Ovary (tissue), 7 donors: ENCODE measurements at regions not wholly inside any gene's neighbourhood (a gene's known extent, or its start where the extent isn't known, plus 50 kb on each side); places are given as distances from the start of the nearest gene placed in this dataset.

Source experiments
- DNase-seq, 5 donors: peaks; one replicate each; pipeline ENCODE4 v3.0.0-alpha.2; 2019 to 2020
- H3K27ac ChIP-seq, 2 donors: fragments of 200-600 bp; one replicate each; pipeline versions ENCODE4 v1.5.1 to v1.8.0; 2019 to 2022
- H3K27me3 ChIP-seq: fragments of 200-600 bp; one replicate; pipeline ENCODE4 v1.8.0; 2022
- H3K36me3 ChIP-seq: fragments of 200-600 bp; sonication (generic); one replicate; pipeline ENCODE4 v1.5.1; 2019
- H3K4me1 ChIP-seq: one replicate; pipeline ENCODE4 v1.8.1; 2013; ENCODE audit warnings: mild to moderate bottlenecking, moderate library complexity; ENCODE audit not compliant: insufficient read depth
- H3K4me3 ChIP-seq: fragments of 200-600 bp; sonication (generic); one replicate; pipeline ENCODE4 v1.5.1; 2017
- H3K9me3 ChIP-seq, 2 donors: fragments of 200-600 bp in 1 of 2; sonication (generic) in 1 of 2; one replicate each; pipeline versions ENCODE4 v1.5.1 to v1.8.1; 2013 to 2019; ENCODE audit warnings: mild to moderate bottlenecking in 1 of 2, moderate library complexity in 1 of 2
- EP300 ChIP-seq: sonication (generic); formaldehyde crosslinking; IDR thresholded peaks from one replicate; pipeline ENCODE4 v1.6.1; 2017; ENCODE audit warnings: antibody characterized with exemption
- POLR2A ChIP-seq: fragments of 450-650 bp; IDR thresholded peaks from one replicate; pipeline ENCODE4 v1.6.1; 2017; ENCODE audit warnings: antibody characterized with exemption, mild to moderate bottlenecking, moderate library complexity
- WGBS, 3 donors: extraction: QIAGEN DNeasy Blood & Tissue Kit in 1 of 3; methylation state at CpG; one replicate each; pipeline versions ENCODE4 v1.1.5 to v1.1.7; 2013 to 2017; 5-methylcytosine and 5-hydroxymethylcytosine counted together
- intact Hi-C, 4 donors: fragments of 100-400 bp; cut with DNase I; formaldehyde crosslinking; loops; one replicate each; pipeline versions ENCODE4 v1.11.0 to v1.15.1; 2022 to 2023
- TF ChIP-seq, protein P1 (sequence below), 3 donors: fragments of 450-650 bp in 2 of 3; fragments of 200-600 bp in 1 of 3; IDR thresholded peaks; one replicate each; pipeline versions ENCODE4 v1.5.1 to v1.8.0; 2016 to 2022; ENCODE audit warnings: antibody characterized with exemption in 3 of 3, mild to moderate bottlenecking in 1 of 3
- donor health status: DM: no; HTN: no; CAD: no; lungs with moderate emphysema.
- donor health status: DM: no; HTN: no; CAD: no.
- donor health status: Bipolar disorder and iron deficiency.
- donor health status: DM: no; HTN: no; CAD: no.
- donor health status: DM: yes; HTN: yes; CAD: no.

DNA sequence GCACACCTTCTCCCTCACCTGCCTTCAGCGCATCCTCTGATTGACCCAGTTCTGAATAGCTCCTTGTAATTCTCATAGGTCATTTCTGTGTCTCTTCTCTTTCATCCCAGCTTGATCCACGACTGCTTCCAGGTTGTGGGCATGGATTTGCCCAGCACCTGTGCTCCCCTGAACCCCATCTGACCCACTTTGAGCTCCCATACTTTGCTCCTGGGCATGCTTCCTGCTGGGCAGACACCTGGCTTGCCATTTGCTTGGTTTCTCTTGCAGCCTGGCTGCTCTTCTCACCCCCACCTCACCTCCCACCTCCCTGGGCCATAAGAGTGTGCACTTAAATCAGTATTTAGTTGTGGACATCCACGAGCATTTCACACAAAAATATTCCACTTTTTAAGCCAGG is 635.5 kb downstream of the TBL1XR1 start:
- WGBS, 3 donors, result 60 to 68% (median 67%) methylated on average over 3 of the region's 3 CpGs
- no peaks in the 10 kb centered on the region for H3K4me1 ChIP-seq
- H3K4me3 ChIP-seq, result no peak overlapping the region
- no peak for TF ChIP-seq EP300
- TF ChIP-seq POLR2A, result no peak
- TF ChIP-seq, protein P1, sequence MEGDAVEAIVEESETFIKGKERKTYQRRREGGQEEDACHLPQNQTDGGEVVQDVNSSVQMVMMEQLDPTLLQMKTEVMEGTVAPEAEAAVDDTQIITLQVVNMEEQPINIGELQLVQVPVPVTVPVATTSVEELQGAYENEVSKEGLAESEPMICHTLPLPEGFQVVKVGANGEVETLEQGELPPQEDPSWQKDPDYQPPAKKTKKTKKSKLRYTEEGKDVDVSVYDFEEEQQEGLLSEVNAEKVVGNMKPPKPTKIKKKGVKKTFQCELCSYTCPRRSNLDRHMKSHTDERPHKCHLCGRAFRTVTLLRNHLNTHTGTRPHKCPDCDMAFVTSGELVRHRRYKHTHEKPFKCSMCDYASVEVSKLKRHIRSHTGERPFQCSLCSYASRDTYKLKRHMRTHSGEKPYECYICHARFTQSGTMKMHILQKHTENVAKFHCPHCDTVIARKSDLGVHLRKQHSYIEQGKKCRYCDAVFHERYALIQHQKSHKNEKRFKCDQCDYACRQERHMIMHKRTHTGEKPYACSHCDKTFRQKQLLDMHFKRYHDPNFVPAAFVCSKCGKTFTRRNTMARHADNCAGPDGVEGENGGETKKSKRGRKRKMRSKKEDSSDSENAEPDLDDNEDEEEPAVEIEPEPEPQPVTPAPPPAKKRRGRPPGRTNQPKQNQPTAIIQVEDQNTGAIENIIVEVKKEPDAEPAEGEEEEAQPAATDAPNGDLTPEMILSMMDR (IDR thresholded peaks at IDR 0.05), result no peak
- H3K36me3 ChIP-seq, result no peaks in the 10 kb centered on the region
- intact Hi-C loops, result no loop called here
- no peaks in the 10 kb centered on the region for H3K27me3 ChIP-seq
- no peak for DNase-seq
- no peaks in the 10 kb centered on the region for H3K9me3 ChIP-seq
- H3K27ac ChIP-seq, result no peak overlapping the region

DNA sequence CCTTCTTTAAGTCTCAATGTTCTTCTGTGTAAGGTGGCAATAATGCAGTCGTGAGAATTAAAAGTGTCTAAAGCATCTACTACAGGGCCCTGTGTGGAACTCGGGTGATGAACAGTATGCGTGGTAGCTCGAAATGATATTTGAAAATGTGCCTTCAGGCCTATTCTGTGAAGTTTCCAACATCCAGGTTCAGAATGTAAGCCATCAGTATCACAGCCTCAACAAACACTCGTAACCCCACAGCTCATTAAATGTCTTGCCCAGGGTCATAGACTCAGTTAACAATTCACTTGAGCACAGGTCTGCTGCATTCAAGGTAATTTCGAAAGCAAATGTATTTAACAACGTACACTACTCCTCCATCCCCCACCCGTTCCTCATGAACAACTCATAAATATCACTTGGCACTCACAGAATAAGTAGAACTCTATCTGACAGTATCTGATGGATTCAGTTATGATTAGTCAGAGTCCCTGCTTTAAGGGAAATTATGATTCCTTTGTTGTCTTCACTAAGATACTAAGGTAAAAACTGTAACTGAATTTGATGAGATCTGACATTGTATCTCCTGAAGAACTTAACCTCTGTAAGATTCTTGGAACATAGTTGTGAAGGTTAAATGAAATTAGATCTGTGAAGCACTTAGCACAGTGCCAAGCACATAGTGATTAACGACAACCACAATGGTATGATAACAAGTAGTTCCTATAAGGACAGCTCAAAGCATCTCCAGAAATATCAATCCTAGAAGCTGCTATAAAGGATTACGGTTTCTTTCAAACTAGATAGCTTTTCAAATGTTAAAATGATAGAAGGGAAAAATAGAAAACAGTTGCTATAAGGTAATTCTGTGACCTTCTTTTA is 642.3 kb downstream of the TBL1XR1 start:
- no peak for DNase-seq
- intact Hi-C loops, result no loop called here
- 77 to 84% (median 79%) methylated on average over 10 of the region's 10 CpGs for WGBS, 3 donors
- H3K9me3 ChIP-seq, result no peaks in the 10 kb centered on the region
- no peak overlapping the region for H3K27ac ChIP-seq
- H3K27me3 ChIP-seq, result no peaks in the 10 kb centered on the region
- H3K36me3 ChIP-seq, result no peaks in the 10 kb centered on the region
- no peaks in the 10 kb centered on the region for H3K4me1 ChIP-seq
- H3K4me3 ChIP-seq, result no peak overlapping the region
- TF ChIP-seq EP300, result no peak
- no peak for TF ChIP-seq POLR2A
- TF ChIP-seq, protein P1 (IDR thresholded peaks at IDR 0.05), result no peak

DNA sequence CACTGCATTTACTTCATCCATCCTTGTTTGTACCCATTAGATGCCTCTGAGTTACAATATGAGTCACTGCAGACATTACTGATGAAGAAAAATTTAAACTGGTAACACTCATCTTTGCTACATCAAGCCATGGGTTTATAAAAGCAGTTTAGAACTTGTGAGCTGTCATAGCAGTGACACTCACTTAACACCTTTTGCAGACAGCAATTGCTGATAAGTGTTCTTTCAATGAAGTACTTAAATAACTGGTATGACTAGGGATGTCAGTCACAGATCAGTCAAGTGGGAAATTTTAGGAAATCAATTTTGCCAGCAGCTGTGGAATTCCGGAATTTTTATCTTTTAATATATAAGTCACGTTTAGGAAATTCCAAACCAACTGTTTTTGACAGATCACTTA is 643.0 kb downstream of the TBL1XR1 start:
- 71 to 81% (median 74%) methylated on average over 2 of the region's 2 CpGs for WGBS, 3 donors
- intact Hi-C loops, result no loop called here
- Histone ChIP-seq H3K36me3 (no peaks in the 10 kb centered on the region), H3K4me3 (no peak overlapping the region), H3K27ac (no peak overlapping the region), H3K9me3 (no peaks in the 10 kb centered on the region), H3K4me1 (no peaks in the 10 kb centered on the region), H3K27me3 (no peaks in the 10 kb centered on the region)
- TF ChIP-seq EP300, result no peak
- no peak for TF ChIP-seq POLR2A
- TF ChIP-seq, protein P1 (IDR thresholded peaks at IDR 0.05), result no peak
- DNase-seq, result no peak

DNA sequence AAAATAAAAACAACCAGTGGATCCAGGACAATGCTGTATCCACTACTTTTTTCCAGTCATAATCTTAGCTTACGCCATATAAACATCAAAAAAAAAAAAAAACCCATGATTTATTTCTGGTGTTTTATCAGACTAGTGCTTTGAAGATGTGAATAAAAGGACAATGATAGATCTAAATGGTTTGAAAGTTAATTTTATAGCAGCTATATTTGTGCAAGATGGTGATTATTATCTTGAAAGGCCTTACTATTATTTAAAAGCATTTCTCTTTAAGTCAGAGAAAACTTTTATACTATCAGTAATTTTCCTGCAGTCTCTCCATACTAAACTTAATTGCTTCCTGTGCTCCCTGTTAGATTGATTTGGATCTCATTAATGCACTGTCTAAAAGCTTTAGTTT is 670.3 kb downstream of the TBL1XR1 start:
- no peaks in the 10 kb centered on the region for H3K27me3 ChIP-seq
- 67 to 75% (median 67%) methylated on average over 1 of the region's 1 CpG for WGBS, 3 donors
- intact Hi-C loops, result no loop called here
- no peak for DNase-seq
- H3K36me3 ChIP-seq, result no peaks in the 10 kb centered on the region
- no peak overlapping the region for H3K4me3 ChIP-seq
- H3K4me1 ChIP-seq, result no peaks in the 10 kb centered on the region
- no peak overlapping the region for H3K27ac ChIP-seq
- TF ChIP-seq POLR2A (no peak), EP300 (no peak)
- H3K9me3 ChIP-seq, result no peaks in the 10 kb centered on the region

DNA sequence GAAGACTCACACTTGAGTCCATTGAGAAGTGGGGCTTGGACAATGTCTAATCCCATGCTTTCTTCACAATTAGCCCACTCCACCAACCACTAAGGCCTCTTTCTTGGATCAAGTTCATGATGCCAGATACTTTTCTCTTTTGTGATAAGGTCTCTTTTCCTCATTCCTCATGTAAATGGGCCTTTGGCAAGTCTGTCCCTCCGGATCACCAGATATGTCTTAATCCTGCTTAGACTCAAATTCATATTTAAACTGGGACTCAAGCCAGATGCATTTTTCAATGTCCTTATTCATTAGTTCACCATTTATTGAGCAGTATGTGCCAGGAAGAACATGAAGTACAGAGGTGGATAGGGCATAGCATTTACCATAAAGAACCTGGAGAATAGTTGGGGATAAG is 671.1 kb downstream of the TBL1XR1 start:
- no peaks in the 10 kb centered on the region for H3K4me1 ChIP-seq
- H3K9me3 ChIP-seq, result no peaks in the 10 kb centered on the region
- WGBS, 3 donors, result 72 to 82% (median 74%) methylated on average over 1 of the region's 1 CpG
- no peaks in the 10 kb centered on the region for H3K36me3 ChIP-seq
- H3K4me3 ChIP-seq, result no peak overlapping the region
- no peak overlapping the region for H3K27ac ChIP-seq
- no peak for DNase-seq
- TF ChIP-seq, protein P1 (IDR thresholded peaks at IDR 0.05), result no peak
- TF ChIP-seq POLR2A (no peak), EP300 (no peak)
- intact Hi-C loops, result no loop called here
- H3K27me3 ChIP-seq, result no peaks in the 10 kb centered on the region
